Mesendoderm (in vitro differentiated cells): ENCODE measurements at regions not wholly inside any gene's neighbourhood (a gene's known extent, or its start where the extent isn't known, plus 50 kb on each side); places are given as distances from the start of the nearest gene placed in this dataset.

ENCODE experiments used
- DNase-seq: peaks from one replicate; pipeline ENCODE4 v3.0.0; 2013
- H2AK5ac ChIP-seq: 2 replicates; pipeline ENCODE4 v1.6.1; 2013; ENCODE audit warnings: low read length, inconsistent platforms
- H2BK120ac ChIP-seq: 2 replicates; pipeline ENCODE4 v1.6.1; 2013; ENCODE audit warnings: low read depth, mild to moderate bottlenecking, low read length, moderate library complexity, mixed read lengths
- H2BK15ac ChIP-seq: replicated peaks from 2 replicates; pipeline ENCODE4 v1.6.1; 2013; ENCODE audit warnings: low read depth, mild to moderate bottlenecking, moderate library complexity
- H2BK5ac ChIP-seq: 2 replicates; pipeline ENCODE4 v1.6.1; 2013; ENCODE audit warnings: low read length, inconsistent platforms
- H3K18ac ChIP-seq: 2 replicates; pipeline ENCODE4 v1.6.1; 2013; ENCODE audit warnings: mild to moderate bottlenecking, low read length, mixed read lengths
- H3K23ac ChIP-seq: one replicate; pipeline ENCODE4 v1.6.1; 2013; ENCODE audit warnings: low read length
- H3K27ac ChIP-seq: 2 replicates; pipeline ENCODE4 v1.5.1; 2013; ENCODE audit warnings: low read depth, mild to moderate bottlenecking, inconsistent platforms, low read length, moderate library complexity
- H3K27me3 ChIP-seq: 2 replicates; pipeline ENCODE4 v1.6.1; 2013; ENCODE audit warnings: low read length, control low read depth, mild to moderate bottlenecking, inconsistent platforms; ENCODE audit not compliant: insufficient read depth, poor library complexity
- H3K36me3 ChIP-seq: 2 replicates; pipeline ENCODE4 v1.6.1; 2013; ENCODE audit warnings: low read length, inconsistent platforms; ENCODE audit not compliant: control insufficient read depth, insufficient read depth
- H3K4ac ChIP-seq: one replicate; pipeline ENCODE4 v1.6.1; 2013; ENCODE audit warnings: low read depth, mild to moderate bottlenecking, low read length, moderate library complexity
- H3K4me1 ChIP-seq: 2 replicates; pipeline ENCODE4 v1.6.1; 2013; ENCODE audit warnings: low read depth, low read length, inconsistent platforms; ENCODE audit not compliant: control insufficient read depth
- H3K4me2 ChIP-seq: 2 replicates; pipeline ENCODE4 v1.6.1; 2013; ENCODE audit warnings: low read length
- H3K4me3 ChIP-seq: 2 replicates; pipeline ENCODE4 v1.5.1; 2013; ENCODE audit warnings: mild to moderate bottlenecking, low read length
- H3K56ac ChIP-seq: one replicate; pipeline ENCODE4 v1.6.1; 2013; ENCODE audit warnings: low read length
- H3K79me1 ChIP-seq: 2 replicates; pipeline ENCODE4 v1.6.1; 2013; ENCODE audit warnings: low read length, inconsistent platforms
- H3K79me2 ChIP-seq: 2 replicates; pipeline ENCODE4 v1.6.1; 2013; ENCODE audit warnings: mild to moderate bottlenecking, low read length; ENCODE audit not compliant: control insufficient read depth, insufficient read depth
- H3K9ac ChIP-seq: 2 replicates; pipeline ENCODE4 v1.6.1; 2013; ENCODE audit warnings: low read length, inconsistent platforms
- H4K5ac ChIP-seq: one replicate; pipeline ENCODE4 v1.6.1; 2013; ENCODE audit warnings: low read length
- H4K8ac ChIP-seq: one replicate; pipeline ENCODE4 v1.6.1; 2013; ENCODE audit warnings: low read depth, mild to moderate bottlenecking, control low read depth, low read length, moderate library complexity
- WGBS: extraction: QIAGEN DNeasy Blood & Tissue Kit; methylation state at CpG from one replicate; pipeline ENCODE4 v1.1.7; 2013; ENCODE audit warnings: low lambda C conversion rate, missing lambda C conversion rate; ENCODE audit not compliant: insufficient coverage; ENCODE audit errors: extremely low coverage; 5-methylcytosine and 5-hydroxymethylcytosine counted together

- no peak for DNase-seq
- no peak overlapping the region for H3K23ac ChIP-seq
- no peak overlapping the region for H3K4ac ChIP-seq
These were observed 373.1 kb downstream of the TBX15 start for GRCh38 chr1:118615066-118615465.

GRCh38 chr1:118589238-118589846, 398.8 kb downstream of the TBX15 start:
- H3K4ac ChIP-seq = no peak overlapping the region
- peak; percentile 41 for DNase-seq
- no peak overlapping the region for H3K4me2 ChIP-seq
- no peak overlapping the region for H3K56ac ChIP-seq
- H3K4me3 ChIP-seq = no peak overlapping the region
- H3K36me3 ChIP-seq = no peaks in the 10 kb centered on the region
- H3K9ac ChIP-seq = no peak overlapping the region
- H4K5ac ChIP-seq = no peak overlapping the region
- no peaks in the 10 kb centered on the region for H3K27me3 ChIP-seq
- H3K27ac ChIP-seq = no peak overlapping the region
- H2BK15ac ChIP-seq = no peak overlapping the region
- no peak overlapping the region for H3K18ac ChIP-seq
- no peak overlapping the region for H4K8ac ChIP-seq
- H2BK120ac ChIP-seq = no peak overlapping the region
- H3K4me1 ChIP-seq = no peaks in the 10 kb centered on the region
- no peaks in the 10 kb centered on the region for H3K79me1 ChIP-seq
- WGBS = no CpG with 5 or more reads among the region's 5 CpGs
- H2AK5ac ChIP-seq = no peak overlapping the region
- no peak overlapping the region for H2BK5ac ChIP-seq
- no peaks in the 10 kb centered on the region for H3K79me2 ChIP-seq
- no peak overlapping the region for H3K23ac ChIP-seq

More at GRCh38 chr1:118615066-118615465, 373.1 kb downstream of the TBX15 start:
- Histone ChIP-seq H3K9ac (no peak overlapping the region), H3K4me2 (no peak overlapping the region), H3K4me3 (no peak overlapping the region), H2AK5ac (no peak overlapping the region), H3K27me3 (no peaks in the 10 kb centered on the region), H2BK15ac (no peak overlapping the region), H3K27ac (no peak overlapping the region), H3K4me1 (no peaks in the 10 kb centered on the region), H4K5ac (no peak overlapping the region), H3K56ac (no peak overlapping the region), H4K8ac (no peak overlapping the region), H3K36me3 (no peaks in the 10 kb centered on the region), H3K18ac (no peak overlapping the region), H3K79me2 (no peaks in the 10 kb centered on the region), H2BK120ac (no peak overlapping the region), H3K79me1 (no peaks in the 10 kb centered on the region), H2BK5ac (no peak overlapping the region)
- no CpG with 5 or more reads among the region's 2 CpGs for WGBS

- Histone ChIP-seq H2BK120ac (no peak overlapping the region), H3K79me2 (no peaks in the 10 kb centered on the region), H3K23ac (no peak overlapping the region), H3K56ac (no peak overlapping the region), H3K18ac (no peak overlapping the region), H3K27me3 (no peaks in the 10 kb centered on the region), H3K27ac (no peak overlapping the region), H2BK5ac (no peak overlapping the region), H4K5ac (no peak overlapping the region), H3K4me3 (no peak overlapping the region), H2AK5ac (no peak overlapping the region), H3K9ac (no peak overlapping the region), H3K4me1 (no peaks in the 10 kb centered on the region), H2BK15ac (no peak overlapping the region), H3K4me2 (no peak overlapping the region), H3K36me3 (no peaks in the 10 kb centered on the region), H3K4ac (no peak overlapping the region), H4K8ac (no peak overlapping the region), H3K79me1 (no peaks in the 10 kb centered on the region)
- peak; percentile 16 for DNase-seq
These were observed 399.6 kb downstream of the TBX15 start for GRCh38 chr1:118588566-118588965.

GRCh38 chr1:118578276-118578675, 393.2 kb upstream of the SPAG17 start:
- Histone ChIP-seq H4K8ac (no peak overlapping the region), H3K9ac (no peak overlapping the region), H3K79me1 (no peaks in the 10 kb centered on the region), H3K27me3 (no peaks in the 10 kb centered on the region), H4K5ac (no peak overlapping the region), H3K27ac (no peak overlapping the region), H2BK120ac (no peak overlapping the region), H3K56ac (no peak overlapping the region), H2BK15ac (no peak overlapping the region), H3K18ac (no peak overlapping the region), H3K4me1 (no peaks in the 10 kb centered on the region), H3K36me3 (no peaks in the 10 kb centered on the region), H2BK5ac (no peak overlapping the region), H3K4me2 (no peak overlapping the region), H3K4ac (no peak overlapping the region), H3K79me2 (no peaks in the 10 kb centered on the region), H2AK5ac (no peak overlapping the region), H3K23ac (no peak overlapping the region), H3K4me3 (no peak overlapping the region)
- no peak for DNase-seq

- no peaks in the 10 kb centered on the region for H3K36me3 ChIP-seq
- no peak overlapping the region for H4K5ac ChIP-seq
- no peak overlapping the region for H3K9ac ChIP-seq
- H3K56ac ChIP-seq = no peak overlapping the region
- WGBS = no CpG with 5 or more reads among the region's 2 CpGs
- no peaks in the 10 kb centered on the region for H3K27me3 ChIP-seq
- no peak overlapping the region for H2AK5ac ChIP-seq
- DNase-seq = no peak
- H3K4me1 ChIP-seq = no peaks in the 10 kb centered on the region
- H2BK120ac ChIP-seq = no peak overlapping the region
- H3K27ac ChIP-seq = no peak overlapping the region
- no peaks in the 10 kb centered on the region for H3K79me2 ChIP-seq
- no peak overlapping the region for H3K18ac ChIP-seq
- no peak overlapping the region for H2BK15ac ChIP-seq
- no peak overlapping the region for H3K23ac ChIP-seq
- no peaks in the 10 kb centered on the region for H3K79me1 ChIP-seq
- H2BK5ac ChIP-seq = no peak overlapping the region
- no peak overlapping the region for H3K4me2 ChIP-seq
- no peak overlapping the region for H4K8ac ChIP-seq
- no peak overlapping the region for H3K4ac ChIP-seq
- H3K4me3 ChIP-seq = no peak overlapping the region
These were observed 390.0 kb upstream of the SPAG17 start for GRCh38 chr1:118575060-118575459.

- Histone ChIP-seq H3K79me2 (no peaks in the 10 kb centered on the region), H3K9ac (no peak overlapping the region), H3K4me2 (no peak overlapping the region), H3K23ac (no peak overlapping the region), H4K8ac (no peak overlapping the region), H3K27me3 (no peaks in the 10 kb centered on the region), H2BK15ac (no peak overlapping the region), H3K4ac (no peak overlapping the region), H3K4me1 (no peaks in the 10 kb centered on the region), H2BK120ac (no peak overlapping the region), H3K79me1 (no peaks in the 10 kb centered on the region), H4K5ac (no peak overlapping the region), H2BK5ac (no peak overlapping the region), H3K56ac (no peak overlapping the region), H2AK5ac (no peak overlapping the region), H3K4me3 (no peak overlapping the region), H3K36me3 (no peaks in the 10 kb centered on the region), H3K27ac (no peak overlapping the region), H3K18ac (no peak overlapping the region)
- peak; percentile 22 for DNase-seq
- no CpG with 5 or more reads among the region's 2 CpGs for WGBS
These were observed 380.1 kb upstream of the SPAG17 start for GRCh38 chr1:118564961-118565703.
